Spinal cord (tissue), 9 donors: ENCODE measurements at regions not wholly inside any gene's neighbourhood (a gene's known extent, or its start where the extent isn't known, plus 50 kb on each side); places are given as distances from the start of the nearest gene placed in this dataset.

Source experiments
- DNase-seq, 6 donors: peaks; one replicate each; pipeline versions ENCODE4 v3.0.0 to v3.0.0-alpha.2; 2013 to 2015; ENCODE audit warnings: low spot score in 6 of 6, low read depth in 4 of 6
- H3K27ac ChIP-seq: one replicate; pipeline ENCODE4 v1.5.1; 2013; ENCODE audit warnings: low read depth, low read length, control low read depth
- H3K27me3 ChIP-seq: one replicate; pipeline ENCODE4 v1.6.1; 2013; ENCODE audit warnings: low read length; ENCODE audit not compliant: control insufficient read depth, insufficient read depth
- H3K36me3 ChIP-seq: one replicate; pipeline ENCODE4 v1.6.1; 2013; ENCODE audit warnings: low read length; ENCODE audit not compliant: control insufficient read depth, insufficient read depth
- H3K4me1 ChIP-seq: one replicate; pipeline ENCODE4 v1.6.1; 2013; ENCODE audit warnings: low read length; ENCODE audit not compliant: control insufficient read depth, insufficient read depth
- H3K4me3 ChIP-seq: one replicate; pipeline ENCODE4 v1.5.1; 2013; ENCODE audit warnings: low read depth, low read length, control low read depth
- H3K9me3 ChIP-seq: one replicate; pipeline ENCODE4 v1.6.1; 2013; ENCODE audit warnings: low read length; ENCODE audit not compliant: control insufficient read depth, insufficient read depth
- WGBS: methylation state at CpG from one replicate; pipeline ENCODE4 v1.1.5; 2013; ENCODE audit warnings: missing lambda C conversion rate; ENCODE audit not compliant: insufficient coverage; 5-methylcytosine and 5-hydroxymethylcytosine counted together
- donor health status: healthy.

- Histone ChIP-seq H3K4me1 (peaks cover 2% of the 10 kb centered on the region), H3K4me3 (no peak overlapping the region), H3K36me3 (no peaks in the 10 kb centered on the region), H3K9me3 (no peaks in the 10 kb centered on the region), H3K27me3 (no peaks in the 10 kb centered on the region), H3K27ac (no peak overlapping the region)
- no peak for DNase-seq
- WGBS, result 100% methylated on average over 1 of the region's 1 CpG
Observed at GRCh38 chr12:65539023-65539422, 260.5 kb downstream of the MSRB3 start.

GRCh38 chr12:65540140-65540539, 261.7 kb downstream of the MSRB3 start:
- Histone ChIP-seq H3K36me3 (no peaks in the 10 kb centered on the region), H3K9me3 (no peaks in the 10 kb centered on the region), H3K4me3 (no peak overlapping the region), H3K27me3 (no peaks in the 10 kb centered on the region), H3K4me1 (no peaks in the 10 kb centered on the region), H3K27ac (no peak overlapping the region)
- DNase-seq, result no peak
- no CpG with 5 or more reads among the region's 1 CpG for WGBS

- Histone ChIP-seq H3K4me1 (no peaks in the 10 kb centered on the region), H3K9me3 (no peaks in the 10 kb centered on the region), H3K27ac (no peak overlapping the region), H3K4me3 (no peak overlapping the region), H3K36me3 (no peaks in the 10 kb centered on the region), H3K27me3 (no peaks in the 10 kb centered on the region)
- no peak for DNase-seq
- 93% methylated on average over 4 of the region's 4 CpGs for WGBS
Observed at GRCh38 chr12:65546528-65546927, 268.0 kb downstream of the MSRB3 start.

- Histone ChIP-seq H3K9me3 (no peaks in the 10 kb centered on the region), H3K4me1 (no peaks in the 10 kb centered on the region), H3K27ac (no peak overlapping the region), H3K27me3 (no peaks in the 10 kb centered on the region), H3K36me3 (no peaks in the 10 kb centered on the region), H3K4me3 (no peak overlapping the region)
- peak; percentile 36 to 93 (median 62) for DNase-seq
- 30% methylated on average over 19 of the region's 22 CpGs for whole genome bisulfite sequencing
Observed at GRCh38 chr12:65556676-65557437, 267.4 kb upstream of the HMGA2 start.

GRCh38 chr12:65557438-65558181, 266.7 kb upstream of the HMGA2 start:
- Histone ChIP-seq H3K9me3 (no peaks in the 10 kb centered on the region), H3K36me3 (no peaks in the 10 kb centered on the region), H3K27me3 (no peaks in the 10 kb centered on the region), H3K4me3 (no peak overlapping the region), H3K4me1 (no peaks in the 10 kb centered on the region), H3K27ac (no peak overlapping the region)
- DNase-seq, result no peak
- WGBS, result 93% methylated on average over 2 of the region's 3 CpGs

GRCh38 chr12:65560286-65560685, 264.0 kb upstream of the HMGA2 start:
- no peaks in the 10 kb centered on the region for H3K9me3 ChIP-seq
- H3K4me3 ChIP-seq, result no peak overlapping the region
- DNase-seq, result no peak
- no peaks in the 10 kb centered on the region for H3K4me1 ChIP-seq
- no peaks in the 10 kb centered on the region for H3K36me3 ChIP-seq
- no CpG with 5 or more reads among the region's 2 CpGs for WGBS
- no peak overlapping the region for H3K27ac ChIP-seq
- no peaks in the 10 kb centered on the region for H3K27me3 ChIP-seq

GRCh38 chr12:65561798-65562382, 262.4 kb upstream of the HMGA2 start:
- no peak overlapping the region for H3K27ac ChIP-seq
- H3K27me3 ChIP-seq, result no peaks in the 10 kb centered on the region
- H3K4me1 ChIP-seq, result no peaks in the 10 kb centered on the region
- H3K9me3 ChIP-seq, result no peaks in the 10 kb centered on the region
- no peaks in the 10 kb centered on the region for H3K36me3 ChIP-seq
- DNase-seq, result no peak
- H3K4me3 ChIP-seq, result no peak overlapping the region
- WGBS, result 97% methylated on average over 5 of the region's 8 CpGs

- no peak for DNase-seq
- Histone ChIP-seq H3K4me1 (no peaks in the 10 kb centered on the region), H3K27ac (no peak overlapping the region), H3K4me3 (no peak overlapping the region), H3K9me3 (no peaks in the 10 kb centered on the region), H3K27me3 (no peaks in the 10 kb centered on the region), H3K36me3 (no peaks in the 10 kb centered on the region)
- 94% methylated on average over 9 of the region's 11 CpGs for WGBS
Observed at GRCh38 chr12:65565601-65566560, 258.4 kb upstream of the HMGA2 start.

- Histone ChIP-seq H3K9me3 (no peaks in the 10 kb centered on the region), H3K27me3 (no peaks in the 10 kb centered on the region), H3K4me1 (no peaks in the 10 kb centered on the region), H3K4me3 (no peak overlapping the region), H3K27ac (no peak overlapping the region), H3K36me3 (no peaks in the 10 kb centered on the region)
- no peak for DNase-seq
- WGBS, result no CpG with 5 or more reads among the region's 1 CpG
Observed at GRCh38 chr12:65566751-65567150, 257.5 kb upstream of the HMGA2 start.
